ENCODE measurements at regions not wholly inside any gene's neighbourhood (a gene's known extent, or its start where the extent isn't known, plus 50 kb on each side); places are given as distances from the start of the nearest gene placed in this dataset.

DNA sequence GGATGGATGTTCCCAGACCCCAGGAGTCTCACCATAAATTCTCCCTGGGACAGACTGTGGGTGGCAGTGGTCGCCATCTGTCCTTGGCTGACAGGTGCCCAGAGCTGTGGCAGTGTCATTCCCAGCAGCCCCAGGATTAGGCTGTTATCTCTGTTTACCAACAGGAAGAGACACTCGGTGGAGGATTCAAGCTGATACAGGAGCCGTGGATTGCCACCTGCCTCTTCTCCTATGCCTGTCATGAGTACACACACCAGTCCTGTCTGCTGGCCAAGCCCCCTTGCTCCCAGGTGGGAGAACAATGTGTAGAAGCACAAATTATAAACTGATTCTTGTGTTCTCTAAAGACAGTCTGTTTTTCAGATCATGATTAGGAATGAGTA is 152.6 kb downstream of the ETS2 start:
- WGBS = 90% methylated on average over 3 of the region's 3 CpGs
- Histone ChIP-seq H3K4me1 (ENCODE audit: insufficient read depth, low read length) (no peaks in the 10 kb centered on the region), H3K4me3 (ENCODE audit: low read length) (no peak overlapping the region), H3K9me3 (ENCODE audit: insufficient read depth, low read depth, low read length) (peaks cover 12% of the 10 kb centered on the region; the same call in 1 of the 2 replicates), H3K9ac (ENCODE audit: low read depth, low read length) (no peak overlapping the region), H3K27ac (ENCODE audit: low read depth, low read length) (no peak overlapping the region), H3K36me3 (ENCODE audit: insufficient read depth, low read length) (no peaks in the 10 kb centered on the region), H3K27me3 (ENCODE audit: insufficient read depth, low read length) (no peaks in the 10 kb centered on the region)

DNA sequence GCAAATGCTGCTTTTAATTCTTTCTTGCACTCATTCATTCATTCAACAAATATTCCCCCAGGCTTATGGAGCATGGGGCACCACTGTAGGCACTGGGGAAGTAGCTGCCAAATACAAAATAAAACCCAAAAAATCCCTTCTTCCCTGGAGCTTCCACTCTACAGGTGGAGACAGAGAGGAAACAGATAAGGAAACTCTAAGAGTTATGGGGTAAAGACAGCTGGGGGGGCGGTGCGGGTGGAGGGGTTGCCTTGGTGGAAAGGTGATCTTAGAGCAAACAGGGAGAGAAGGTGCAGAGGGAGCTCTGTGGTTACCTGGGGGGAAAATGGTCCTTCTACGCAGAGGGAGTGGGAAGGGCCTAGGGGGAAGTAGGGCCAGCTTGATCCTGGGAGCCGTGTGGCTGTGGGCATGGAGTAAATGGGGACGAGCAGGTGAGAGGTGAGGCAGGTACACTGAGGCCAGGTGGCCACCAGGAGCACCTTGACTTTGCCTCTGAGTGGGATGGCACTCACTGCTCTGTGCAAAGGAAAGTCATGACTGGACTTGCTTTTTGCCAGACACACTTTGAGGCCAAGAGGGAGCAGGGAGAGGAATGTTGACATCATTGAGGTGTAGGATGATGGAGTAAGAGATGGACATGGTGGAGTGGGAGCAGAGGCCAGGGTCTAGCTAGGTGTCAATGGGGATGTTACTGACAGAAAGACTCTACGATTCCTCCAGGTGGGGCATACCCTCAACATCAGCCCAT is 152.0 kb downstream of the ETS2 start:
- Histone ChIP-seq H3K36me3 (ENCODE audit: insufficient read depth, low read length) (no peaks in the 10 kb centered on the region), H3K4me3 (ENCODE audit: low read length) (no peak overlapping the region), H3K27ac (ENCODE audit: low read depth, low read length) (no peak overlapping the region), H3K27me3 (ENCODE audit: insufficient read depth, low read length) (no peaks in the 10 kb centered on the region), H3K9ac (ENCODE audit: low read depth, low read length) (no peak overlapping the region), H3K9me3 (ENCODE audit: insufficient read depth, low read depth, low read length) (peaks cover 12% of the 10 kb centered on the region; the same call in 1 of the 2 replicates), H3K4me1 (ENCODE audit: insufficient read depth, low read length) (no peaks in the 10 kb centered on the region)
- 84% methylated on average over 6 of the region's 6 CpGs for WGBS

DNA sequence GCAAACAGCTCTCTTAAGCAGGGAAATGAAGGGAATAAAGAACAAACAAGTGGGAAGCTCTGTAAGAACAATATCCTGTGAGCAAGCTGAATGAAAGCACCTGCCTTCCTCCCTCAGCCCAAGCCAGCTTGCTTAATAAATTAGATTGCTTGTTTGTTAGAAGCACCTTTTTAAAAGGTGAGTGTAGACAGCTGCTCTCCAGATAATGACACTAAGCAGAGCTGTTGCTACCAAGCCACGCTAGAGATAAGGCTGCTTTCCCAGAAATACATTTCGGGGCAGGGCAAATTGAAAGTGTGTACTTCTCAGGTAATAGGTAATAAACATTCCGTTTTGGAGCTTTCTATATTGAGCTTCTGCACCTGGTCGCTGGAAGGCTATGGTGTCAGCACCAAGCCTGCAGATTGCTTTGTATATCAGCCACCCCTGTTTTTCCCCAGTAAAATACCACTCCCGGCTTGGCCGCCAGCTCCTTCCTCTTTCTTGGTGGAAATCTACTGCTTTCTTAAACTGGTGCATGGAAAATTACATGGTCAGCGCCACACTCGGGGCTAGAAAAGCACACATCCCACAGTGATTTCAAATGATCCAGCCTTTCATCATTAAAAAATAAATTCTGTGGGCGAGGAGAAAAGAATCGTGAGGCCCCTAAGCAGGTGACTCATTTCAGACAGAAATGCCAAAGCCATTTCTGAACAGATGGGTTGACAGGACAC is 151.3 kb downstream of the ETS2 start:
- Histone ChIP-seq H3K36me3 (ENCODE audit: insufficient read depth, low read length) (no peaks in the 10 kb centered on the region), H3K27ac (ENCODE audit: low read depth, low read length) (no peak overlapping the region), H3K9me3 (ENCODE audit: insufficient read depth, low read depth, low read length) (peaks cover 5% of the 10 kb centered on the region; the same call in 1 of the 2 replicates), H3K4me3 (ENCODE audit: low read length) (no peak overlapping the region), H3K27me3 (ENCODE audit: insufficient read depth, low read length) (no peaks in the 10 kb centered on the region), H3K4me1 (ENCODE audit: insufficient read depth, low read length) (no peaks in the 10 kb centered on the region), H3K9ac (ENCODE audit: low read depth, low read length) (no peak overlapping the region)
- 93% methylated on average over 10 of the region's 10 CpGs for WGBS

DNA sequence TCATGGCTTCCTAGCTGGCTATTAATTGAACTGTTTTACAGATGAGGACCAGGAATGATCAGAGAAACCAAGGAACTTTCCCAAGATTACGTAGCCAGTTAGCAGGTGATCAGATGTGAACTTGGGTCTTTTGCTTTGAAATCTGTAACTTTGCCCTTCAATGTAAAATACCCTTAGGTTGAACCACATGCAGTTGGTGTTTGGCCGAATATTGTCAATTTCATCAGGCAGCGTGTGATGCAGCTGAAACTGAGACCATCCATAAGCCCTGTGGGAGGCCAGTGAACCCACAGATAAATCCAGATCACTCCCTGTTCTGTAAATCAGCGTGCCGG is 150.8 kb downstream of the ETS2 start:
- no peaks in the 10 kb centered on the region for H3K4me1 ChIP-seq (ENCODE audit: insufficient read depth, low read length)
- no peak overlapping the region; the same call in 1 of the 2 replicates for H3K27ac ChIP-seq (ENCODE audit: low read depth, low read length)
- 91% methylated on average over 5 of the region's 5 CpGs for WGBS

DNA sequence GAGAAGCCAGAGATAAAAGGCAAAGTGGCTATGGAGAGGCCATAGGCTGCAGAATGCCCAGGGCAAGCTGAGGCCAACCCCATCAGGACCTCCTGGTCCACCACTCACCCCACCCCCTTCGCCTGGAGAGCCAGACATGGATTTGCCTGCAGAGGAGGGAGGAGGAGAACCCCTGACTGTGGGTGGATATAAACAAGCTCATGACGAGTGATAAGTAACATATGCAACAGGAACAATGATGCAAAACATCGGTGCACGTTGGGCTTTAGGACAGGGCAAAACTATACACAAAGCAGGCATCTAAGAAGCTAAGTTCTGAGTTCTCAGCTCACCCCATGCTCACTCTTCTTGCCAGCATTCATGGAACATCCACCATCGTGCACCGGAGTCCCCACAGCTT is 150.3 kb downstream of the ETS2 start:
- Histone ChIP-seq H3K27me3 (ENCODE audit: insufficient read depth, low read length) (no peaks in the 10 kb centered on the region), H3K4me3 (ENCODE audit: low read length) (no peak overlapping the region), H3K9ac (ENCODE audit: low read depth, low read length) (no peak overlapping the region), H3K36me3 (ENCODE audit: insufficient read depth, low read length) (no peaks in the 10 kb centered on the region), H3K4me1 (ENCODE audit: insufficient read depth, low read length) (no peaks in the 10 kb centered on the region), H3K27ac (ENCODE audit: low read depth, low read length) (no peak overlapping the region), H3K9me3 (ENCODE audit: insufficient read depth, low read depth, low read length) (no peaks in the 10 kb centered on the region)
- WGBS = 92% methylated on average over 6 of the region's 6 CpGs

More for the DNA sequence above, 150.8 kb downstream of the ETS2 start:
- H3K36me3 ChIP-seq (ENCODE audit: insufficient read depth, low read length) = no peaks in the 10 kb centered on the region
- H3K27me3 ChIP-seq (ENCODE audit: insufficient read depth, low read length) = no peaks in the 10 kb centered on the region
- H3K9me3 ChIP-seq (ENCODE audit: insufficient read depth, low read depth, low read length) = 0 out of 2 replicates have a peak, but pooled peaks cover under 1% of the 10 kb centered on the region
- H3K4me3 ChIP-seq (ENCODE audit: low read length) = no peak overlapping the region
- H3K9ac ChIP-seq (ENCODE audit: low read depth, low read length) = no peak overlapping the region

DNA sequence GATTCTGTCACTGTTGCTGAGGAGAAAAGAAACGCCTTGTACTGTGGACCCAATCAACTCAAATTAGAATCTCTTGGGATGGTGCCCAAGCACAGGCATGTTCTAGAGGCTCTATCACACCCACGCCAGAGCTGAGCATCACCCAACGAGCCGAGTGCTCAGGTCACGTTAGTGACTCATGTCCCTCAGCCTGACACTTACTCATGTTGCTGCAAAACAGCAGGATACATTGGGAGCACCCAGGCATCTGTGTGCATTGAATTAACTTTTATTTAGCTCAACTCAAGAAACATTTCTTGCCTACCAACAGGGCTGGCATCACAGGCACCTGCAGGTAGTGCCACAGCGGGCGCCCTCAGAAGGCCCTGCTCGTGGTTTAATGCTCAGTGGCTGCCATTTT is 149.8 kb downstream of the ETS2 start:
- Histone ChIP-seq H3K27me3 (ENCODE audit: insufficient read depth, low read length) (no peaks in the 10 kb centered on the region), H3K9me3 (ENCODE audit: insufficient read depth, low read depth, low read length) (no peaks in the 10 kb centered on the region), H3K4me3 (ENCODE audit: low read length) (no peak overlapping the region), H3K27ac (ENCODE audit: low read depth, low read length) (no peak overlapping the region), H3K9ac (ENCODE audit: low read depth, low read length) (no peak overlapping the region), H3K4me1 (ENCODE audit: insufficient read depth, low read length) (no peaks in the 10 kb centered on the region), H3K36me3 (ENCODE audit: insufficient read depth, low read length) (no peaks in the 10 kb centered on the region)
- 94% methylated on average over 8 of the region's 8 CpGs for WGBS

DNA sequence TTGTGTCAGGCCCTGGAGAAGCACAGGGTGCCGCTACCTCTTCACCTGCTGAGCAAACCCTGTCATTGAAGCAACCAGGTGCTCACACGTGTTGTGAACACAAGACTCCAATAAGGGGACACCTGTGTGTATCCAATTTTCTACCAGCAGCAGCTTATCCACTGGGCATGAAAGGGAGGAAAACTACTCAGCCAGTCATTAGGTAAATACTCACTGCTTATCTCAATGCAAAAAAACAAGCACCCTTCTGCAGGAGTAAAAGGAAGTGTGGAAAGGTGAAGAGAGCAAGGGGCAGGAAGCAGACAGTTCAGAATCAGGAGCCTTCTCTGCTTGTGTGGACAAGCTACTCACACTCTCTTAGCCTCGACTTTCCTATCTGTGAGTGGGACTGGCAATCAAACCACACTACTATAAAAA is 148.9 kb downstream of the ETS2 start:
- no peaks in the 10 kb centered on the region for H3K27me3 ChIP-seq (ENCODE audit: insufficient read depth, low read length)
- no peak overlapping the region for H3K4me3 ChIP-seq (ENCODE audit: low read length)
- H3K4me1 ChIP-seq (ENCODE audit: insufficient read depth, low read length) = no peaks in the 10 kb centered on the region
- H3K27ac ChIP-seq (ENCODE audit: low read depth, low read length) = no peak overlapping the region
- H3K9ac ChIP-seq (ENCODE audit: low read depth, low read length) = no peak overlapping the region
- no peaks in the 10 kb centered on the region for H3K9me3 ChIP-seq (ENCODE audit: insufficient read depth, low read depth, low read length)
- WGBS = 92% methylated on average over 3 of the region's 3 CpGs
- H3K36me3 ChIP-seq (ENCODE audit: insufficient read depth, low read length) = no peaks in the 10 kb centered on the region

DNA sequence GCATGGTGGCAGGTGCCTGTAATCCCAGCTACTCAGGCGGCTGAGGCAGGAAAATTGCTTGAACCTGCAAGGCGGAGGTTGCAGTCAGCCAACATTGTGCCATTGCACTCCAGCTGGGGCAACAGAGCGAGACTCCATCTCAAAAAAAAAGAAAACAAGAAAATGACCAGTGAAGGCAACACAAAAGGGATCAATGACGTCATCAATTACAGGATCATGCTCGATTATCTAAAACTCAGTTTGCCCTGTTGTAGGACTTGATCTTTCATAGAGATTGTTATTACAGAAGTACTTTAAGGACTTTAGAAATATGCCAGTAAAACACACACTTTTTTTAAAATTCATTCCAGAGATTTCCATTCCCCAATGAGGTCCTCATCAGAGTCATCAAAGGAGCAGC is 147.8 kb downstream of the ETS2 start:
- WGBS = 93% methylated on average over 5 of the region's 5 CpGs
- no peak overlapping the region for H3K9ac ChIP-seq (ENCODE audit: low read depth, low read length)
- H3K27ac ChIP-seq (ENCODE audit: low read depth, low read length) = no peak overlapping the region
- no peaks in the 10 kb centered on the region for H3K4me1 ChIP-seq (ENCODE audit: insufficient read depth, low read length)
- H3K4me3 ChIP-seq (ENCODE audit: low read length) = no peak overlapping the region
- no peaks in the 10 kb centered on the region for H3K9me3 ChIP-seq (ENCODE audit: insufficient read depth, low read depth, low read length)
- no peaks in the 10 kb centered on the region for H3K36me3 ChIP-seq (ENCODE audit: insufficient read depth, low read length)
- H3K27me3 ChIP-seq (ENCODE audit: insufficient read depth, low read length) = no peaks in the 10 kb centered on the region

DNA sequence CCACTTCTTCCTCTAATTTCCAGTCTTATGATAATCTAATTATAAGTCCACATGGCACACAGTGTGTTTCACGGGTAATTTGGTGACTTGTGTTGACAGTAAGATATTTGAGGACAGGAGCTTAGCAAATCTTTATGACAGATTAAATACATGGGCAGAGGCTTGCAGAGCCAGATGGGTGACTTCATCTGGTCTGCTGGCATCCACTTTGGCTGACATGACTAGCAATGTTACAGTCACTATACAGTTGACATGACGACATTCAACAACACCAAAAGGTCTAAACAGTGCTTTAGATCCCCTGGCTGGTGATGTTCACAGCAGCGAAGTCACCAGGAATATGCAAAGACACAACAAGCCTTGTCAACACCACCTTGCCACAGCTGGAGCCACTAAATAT is 147.2 kb downstream of the ETS2 start:
- Histone ChIP-seq H3K27me3 (ENCODE audit: insufficient read depth, low read length) (peaks cover 3% of the 10 kb centered on the region; the same call in 1 of the 2 replicates), H3K4me1 (ENCODE audit: insufficient read depth, low read length) (no peaks in the 10 kb centered on the region), H3K36me3 (ENCODE audit: insufficient read depth, low read length) (no peaks in the 10 kb centered on the region), H3K27ac (ENCODE audit: low read depth, low read length) (no peak overlapping the region), H3K4me3 (ENCODE audit: low read length) (no peak overlapping the region), H3K9ac (ENCODE audit: low read depth, low read length) (no peak overlapping the region), H3K9me3 (ENCODE audit: insufficient read depth, low read depth, low read length) (no peaks in the 10 kb centered on the region)
- WGBS = 92% methylated on average over 3 of the region's 3 CpGs

DNA sequence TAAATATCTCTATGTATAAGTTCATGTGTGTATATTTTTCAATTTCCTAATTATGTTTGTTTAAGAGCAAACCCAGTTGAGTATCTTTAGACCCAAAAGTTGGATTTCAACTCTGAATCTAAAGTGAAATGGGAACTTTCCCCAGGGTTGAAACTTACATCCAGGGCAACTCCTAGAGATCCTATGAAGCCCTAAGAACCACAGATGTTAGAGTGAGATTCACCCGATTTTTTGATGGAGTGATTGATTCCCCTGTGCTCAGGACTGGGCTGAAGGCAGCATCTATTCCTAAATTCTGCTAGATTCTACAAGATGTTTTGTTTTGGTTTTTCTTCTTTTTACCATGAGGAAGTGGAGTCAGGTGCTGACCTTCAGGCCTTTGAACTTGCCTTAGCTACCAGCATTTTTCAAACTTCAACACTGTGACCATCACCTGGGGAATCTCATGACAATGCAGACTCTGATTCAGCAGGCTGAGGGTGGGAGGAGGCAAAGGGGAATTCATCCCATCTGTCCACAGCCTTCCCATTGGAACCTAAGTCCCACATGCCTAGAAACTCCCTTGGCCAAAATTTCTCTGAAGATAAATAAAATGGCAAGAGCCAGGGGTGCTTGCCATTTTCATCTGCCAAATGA is 145.5 kb downstream of the ETS2 start:
- no peak overlapping the region for H3K27ac ChIP-seq (ENCODE audit: low read depth, low read length)
- H3K9me3 ChIP-seq (ENCODE audit: insufficient read depth, low read depth, low read length) = no peaks in the 10 kb centered on the region
- peaks cover 15% of the 10 kb centered on the region; the same call in 1 of the 2 replicates for H3K27me3 ChIP-seq (ENCODE audit: insufficient read depth, low read length)
- H3K9ac ChIP-seq (ENCODE audit: low read depth, low read length) = no peak overlapping the region
- WGBS = 89% methylated on average over 1 of the region's 1 CpG
- no peaks in the 10 kb centered on the region for H3K36me3 ChIP-seq (ENCODE audit: insufficient read depth, low read length)
- no peak overlapping the region for H3K4me3 ChIP-seq (ENCODE audit: low read length)
- peaks cover 5% of the 10 kb centered on the region for H3K4me1 ChIP-seq (ENCODE audit: insufficient read depth, low read length)

DNA sequence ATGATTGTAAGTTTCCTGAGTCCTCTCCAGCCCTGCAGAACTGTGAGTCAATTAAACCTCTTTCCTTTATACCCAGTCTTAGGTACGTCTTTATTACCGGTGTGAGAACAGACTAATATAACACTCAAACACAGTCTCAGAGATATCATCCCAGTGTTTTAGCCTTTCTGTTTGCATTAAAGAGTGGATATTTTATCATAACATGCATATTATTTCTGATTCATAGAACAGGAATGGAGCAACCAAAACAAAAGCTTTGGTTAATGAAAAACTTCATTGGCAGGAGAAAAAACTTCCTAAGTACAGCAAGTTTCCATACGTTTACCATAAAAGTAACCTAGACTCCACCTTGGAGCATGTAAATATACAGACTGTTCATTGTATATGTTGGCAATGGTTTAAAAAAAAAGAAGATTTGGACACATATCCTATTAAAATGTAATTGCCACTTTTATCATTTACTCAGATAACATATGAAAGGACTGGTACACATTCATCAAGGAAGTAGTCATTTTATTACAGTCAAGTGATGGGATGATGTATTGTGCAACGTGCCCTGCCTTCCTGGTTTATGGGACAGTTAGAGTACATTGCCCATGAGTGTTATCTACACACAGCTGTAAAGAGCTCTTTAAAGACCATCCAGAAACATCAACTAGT is 144.8 kb downstream of the ETS2 start:
- Histone ChIP-seq H3K36me3 (ENCODE audit: insufficient read depth, low read length) (no peaks in the 10 kb centered on the region), H3K4me1 (ENCODE audit: insufficient read depth, low read length) (peaks cover 11% of the 10 kb centered on the region), H3K9ac (ENCODE audit: low read depth, low read length) (no peak overlapping the region), H3K9me3 (ENCODE audit: insufficient read depth, low read depth, low read length) (no peaks in the 10 kb centered on the region), H3K27ac (ENCODE audit: low read depth, low read length) (no peak overlapping the region), H3K27me3 (ENCODE audit: insufficient read depth, low read length) (peaks cover 15% of the 10 kb centered on the region; the same call in 1 of the 2 replicates), H3K4me3 (ENCODE audit: low read length) (no peak overlapping the region)
- WGBS = 99% methylated on average over 3 of the region's 4 CpGs
